ENCODE measurements at regions not wholly inside any gene's neighbourhood (a gene's known extent, or its start where the extent isn't known, plus 50 kb on each side); places are given as distances from the start of the nearest gene placed in this dataset.

DNA sequence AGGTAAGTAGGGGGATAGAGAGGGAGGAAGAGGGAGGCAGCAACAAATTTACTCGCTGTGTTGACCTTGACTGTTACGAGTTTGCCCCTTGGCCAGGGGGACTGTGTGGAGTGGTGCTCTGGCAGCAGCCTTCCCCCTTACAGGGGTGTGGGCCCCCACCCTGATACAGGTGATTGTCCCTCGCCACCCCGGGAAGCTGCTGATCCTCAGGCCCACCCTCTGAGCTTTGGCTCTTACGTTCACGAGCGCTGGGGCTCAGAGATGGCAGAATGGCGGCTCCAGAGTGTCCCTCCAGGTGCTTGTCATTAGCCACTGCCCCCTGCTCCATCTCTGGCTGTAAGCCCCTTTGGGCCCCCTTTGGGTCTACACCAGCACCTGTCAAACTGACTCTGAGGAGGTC, 88.6 kb downstream of the GLI2 start:
- no peak overlapping the region for H3K27ac ChIP-seq
- DNase-seq: no peak
- no peaks in the 10 kb centered on the region for H3K27me3 ChIP-seq
- H3K4me1 ChIP-seq: no peaks in the 10 kb centered on the region
- no peaks in the 10 kb centered on the region for H3K9me3 ChIP-seq
- H3K4me3 ChIP-seq: no peak overlapping the region
- WGBS, 2 donors: 95 to 96% methylated on average over 8 of the region's 8 CpGs
- no peak for TF ChIP-seq POLR2A (IDR thresholded peaks at IDR 0.05)
- TF ChIP-seq, protein P1, sequence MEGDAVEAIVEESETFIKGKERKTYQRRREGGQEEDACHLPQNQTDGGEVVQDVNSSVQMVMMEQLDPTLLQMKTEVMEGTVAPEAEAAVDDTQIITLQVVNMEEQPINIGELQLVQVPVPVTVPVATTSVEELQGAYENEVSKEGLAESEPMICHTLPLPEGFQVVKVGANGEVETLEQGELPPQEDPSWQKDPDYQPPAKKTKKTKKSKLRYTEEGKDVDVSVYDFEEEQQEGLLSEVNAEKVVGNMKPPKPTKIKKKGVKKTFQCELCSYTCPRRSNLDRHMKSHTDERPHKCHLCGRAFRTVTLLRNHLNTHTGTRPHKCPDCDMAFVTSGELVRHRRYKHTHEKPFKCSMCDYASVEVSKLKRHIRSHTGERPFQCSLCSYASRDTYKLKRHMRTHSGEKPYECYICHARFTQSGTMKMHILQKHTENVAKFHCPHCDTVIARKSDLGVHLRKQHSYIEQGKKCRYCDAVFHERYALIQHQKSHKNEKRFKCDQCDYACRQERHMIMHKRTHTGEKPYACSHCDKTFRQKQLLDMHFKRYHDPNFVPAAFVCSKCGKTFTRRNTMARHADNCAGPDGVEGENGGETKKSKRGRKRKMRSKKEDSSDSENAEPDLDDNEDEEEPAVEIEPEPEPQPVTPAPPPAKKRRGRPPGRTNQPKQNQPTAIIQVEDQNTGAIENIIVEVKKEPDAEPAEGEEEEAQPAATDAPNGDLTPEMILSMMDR (IDR thresholded peaks at IDR 0.05): no peak
- H3K36me3 ChIP-seq (replicated peaks in 1 of 2; ENCODE audit: insufficient read depth in 1 of 2, low read depth in 2 of 2): no peaks in the 10 kb centered on the region
- no peak for ATAC-seq
- intact Hi-C loops (cut with DNase I): no loop called here

DNA sequence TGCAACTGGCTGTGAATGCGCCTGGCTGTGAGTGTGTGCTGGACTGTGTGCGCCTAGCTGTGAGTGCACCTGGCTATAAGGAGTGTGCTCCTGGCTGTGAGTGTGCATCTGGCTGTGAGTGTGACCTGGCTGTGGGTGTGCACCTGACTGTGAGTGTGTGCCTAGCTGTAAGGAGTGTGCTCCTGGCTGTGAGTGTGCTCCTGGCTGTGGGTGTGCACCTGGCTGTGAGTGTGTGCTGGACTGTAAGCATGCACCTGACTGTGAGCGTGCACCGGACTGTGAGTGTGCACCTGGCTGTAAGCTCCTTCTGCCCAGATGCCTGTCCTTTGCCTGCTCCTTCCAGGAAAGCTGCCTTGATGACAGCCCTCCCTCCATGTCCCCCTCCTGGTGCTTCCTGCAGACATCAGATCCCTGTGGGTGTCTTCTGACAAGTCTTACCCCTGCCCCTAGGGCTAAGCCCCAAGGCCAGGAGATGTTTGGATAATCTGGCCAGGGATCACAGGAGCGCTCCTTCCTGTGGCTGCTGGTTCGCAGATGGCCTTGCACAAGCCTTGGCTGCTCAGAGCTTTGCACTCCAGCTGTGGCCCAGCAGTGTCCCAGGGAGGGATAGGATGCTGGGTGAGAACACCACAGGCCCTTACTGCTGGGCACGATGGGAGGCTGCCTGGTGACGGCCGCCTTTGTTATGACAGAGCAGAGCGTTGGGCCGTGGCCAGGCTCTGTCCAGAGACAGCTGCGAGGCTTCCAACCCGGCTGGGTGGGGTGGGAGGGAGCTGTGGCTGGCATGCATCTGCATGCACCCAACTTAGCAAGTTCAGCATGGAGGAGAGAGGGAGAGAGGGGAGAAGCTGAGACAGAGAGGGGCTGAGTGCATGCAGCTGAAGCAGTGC, 89.9 kb downstream of the GLI2 start:
- Histone ChIP-seq H3K36me3 (replicated peaks in 1 of 2; ENCODE audit: insufficient read depth in 1 of 2, low read depth in 2 of 2) (no peaks in the 10 kb centered on the region), H3K4me3 (no peak overlapping the region), H3K4me1 (no peaks in the 10 kb centered on the region), H3K27ac (no peak overlapping the region), H3K27me3 (no peaks in the 10 kb centered on the region), H3K9me3 (no peaks in the 10 kb centered on the region)
- no peak for DNase-seq
- 48 to 63% methylated on average over 9 to 13 of the region's 13 CpGs for WGBS, 2 donors
- TF ChIP-seq, protein P1 (IDR thresholded peaks at IDR 0.05): no peak
- no peak for TF ChIP-seq POLR2A (IDR thresholded peaks at IDR 0.05)
- intact Hi-C loops (cut with DNase I): no loop called here
- no peak for ATAC-seq

DNA sequence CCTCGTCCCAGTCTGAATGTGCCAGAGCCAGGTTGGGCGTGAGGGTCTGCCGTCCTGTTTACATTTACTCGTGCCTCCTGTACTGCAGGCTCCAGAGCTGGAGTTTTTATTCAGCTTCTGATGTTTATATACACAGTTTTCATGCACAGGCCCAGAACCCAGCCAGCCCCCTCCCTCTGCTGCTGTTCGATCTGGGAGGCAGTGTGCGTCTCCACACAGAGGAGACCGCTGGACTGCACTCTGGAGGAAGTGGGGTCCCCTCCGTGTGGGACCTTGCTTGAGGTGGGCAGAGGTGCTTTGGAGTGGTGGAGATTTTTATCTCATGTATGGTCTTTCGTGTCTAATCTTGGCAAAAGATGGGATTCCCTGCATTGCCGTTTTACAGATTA, 90.6 kb downstream of the GLI2 start:
- 66 to 73% methylated on average over 5 to 10 of the region's 10 CpGs for WGBS, 2 donors

DNA sequence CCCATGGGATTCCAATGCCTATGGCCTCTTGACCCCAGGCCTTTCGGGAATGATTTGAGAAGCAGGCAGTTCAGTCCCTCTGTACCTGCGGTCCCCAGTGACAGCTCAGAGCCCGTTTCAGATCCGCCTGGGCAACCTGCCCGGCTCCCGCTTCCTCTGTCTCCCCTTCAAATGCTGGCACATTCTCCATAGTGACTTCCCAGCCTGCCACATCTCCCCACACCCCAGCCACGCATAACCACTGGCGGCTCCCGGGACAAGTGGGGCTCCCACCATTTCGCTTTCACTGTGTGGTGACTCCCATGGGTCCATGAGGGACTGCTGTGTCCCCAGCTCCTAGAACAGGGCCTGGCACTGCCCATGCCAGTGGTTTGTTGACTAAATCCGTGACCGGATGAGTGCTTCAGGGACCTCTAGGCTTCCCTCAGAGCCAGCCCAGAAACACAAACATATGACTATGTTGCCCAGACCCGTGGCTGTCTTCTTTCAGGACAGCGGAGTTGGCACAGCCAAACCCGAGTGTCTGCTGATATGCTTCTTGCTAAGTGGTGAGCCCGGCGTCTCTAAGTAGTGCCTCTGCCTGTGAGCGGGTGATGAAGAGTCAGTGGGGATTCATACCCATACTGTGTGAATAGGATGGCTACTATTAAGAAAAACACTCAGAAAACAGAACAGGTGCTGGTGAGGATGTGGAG, 91.2 kb downstream of the GLI2 start:
- TF ChIP-seq, protein P1 (IDR thresholded peaks at IDR 0.05): no peak
- TF ChIP-seq POLR2A (IDR thresholded peaks at IDR 0.05): no peak
- no peak overlapping the region for H3K27ac ChIP-seq
- no peaks in the 10 kb centered on the region for H3K27me3 ChIP-seq
- no peak for ATAC-seq
- no peak for DNase-seq
- no peaks in the 10 kb centered on the region for H3K4me1 ChIP-seq
- no peaks in the 10 kb centered on the region for H3K36me3 ChIP-seq (replicated peaks in 1 of 2; ENCODE audit: insufficient read depth in 1 of 2, low read depth in 2 of 2)
- WGBS, 2 donors: 84 to 85% methylated on average over 14 to 18 of the region's 18 CpGs
- intact Hi-C loops (cut with DNase I): no loop called here
- H3K9me3 ChIP-seq: no peaks in the 10 kb centered on the region
- no peak overlapping the region for H3K4me3 ChIP-seq

More for the DNA sequence above, 90.6 kb downstream of the GLI2 start:
- Histone ChIP-seq H3K4me3 (no peak overlapping the region), H3K4me1 (no peaks in the 10 kb centered on the region), H3K27me3 (no peaks in the 10 kb centered on the region), H3K36me3 (replicated peaks in 1 of 2; ENCODE audit: insufficient read depth in 1 of 2, low read depth in 2 of 2) (no peaks in the 10 kb centered on the region), H3K9me3 (no peaks in the 10 kb centered on the region), H3K27ac (no peak overlapping the region)
- ATAC-seq: no peak
- DNase-seq: no peak
- intact Hi-C loops (cut with DNase I): no loop called here
- TF ChIP-seq, protein P1 (IDR thresholded peaks at IDR 0.05): no peak
- no peak for TF ChIP-seq POLR2A (IDR thresholded peaks at IDR 0.05)
